OCI-LY3 (cell line): ENCODE measurements at regions not wholly inside any gene's neighbourhood (a gene's known extent, or its start where the extent isn't known, plus 50 kb on each side); places are given as distances from the start of the nearest gene placed in this dataset.

Experiments
- EZH2phosphoT487 ChIP-seq: fragments of 200-600 bp; shearing (Covaris generic); IDR thresholded peaks from 2 replicates; pipeline ENCODE4 v1.6.1; 2018; ENCODE audit warnings: antibody characterized with exemption, mixed run types, low read depth
- TF ChIP-seq, protein P1 (sequence below): fragments of 200-600, 300-600 bp; sonication (generic); IDR thresholded peaks from 2 replicates; pipeline ENCODE4 v1.5.1; 2014; ENCODE audit warnings: antibody characterized with exemption, low read length, low read depth

DNA sequence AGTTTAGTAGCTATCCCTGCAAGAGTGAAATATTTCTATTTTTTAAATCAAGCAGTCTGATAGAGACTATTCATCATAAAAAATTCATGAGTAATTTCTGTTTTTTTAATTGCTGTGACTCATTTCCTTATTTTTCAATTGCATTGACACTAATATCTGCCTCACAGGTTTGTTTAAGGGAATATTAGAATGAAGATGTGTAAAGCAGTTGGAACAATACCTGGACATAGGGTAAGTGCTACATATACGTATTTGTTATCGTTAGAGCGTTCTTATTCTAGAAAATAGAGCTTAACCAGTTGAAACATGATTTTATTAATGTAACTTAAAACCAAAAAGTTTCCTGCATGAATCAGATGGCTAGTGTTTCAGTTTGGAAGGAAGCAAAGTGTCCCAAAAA, 2211.3 kb downstream of the PCDH7 start:
- no peak for TF ChIP-seq EZH2phosphoT487
- TF ChIP-seq, protein P1, sequence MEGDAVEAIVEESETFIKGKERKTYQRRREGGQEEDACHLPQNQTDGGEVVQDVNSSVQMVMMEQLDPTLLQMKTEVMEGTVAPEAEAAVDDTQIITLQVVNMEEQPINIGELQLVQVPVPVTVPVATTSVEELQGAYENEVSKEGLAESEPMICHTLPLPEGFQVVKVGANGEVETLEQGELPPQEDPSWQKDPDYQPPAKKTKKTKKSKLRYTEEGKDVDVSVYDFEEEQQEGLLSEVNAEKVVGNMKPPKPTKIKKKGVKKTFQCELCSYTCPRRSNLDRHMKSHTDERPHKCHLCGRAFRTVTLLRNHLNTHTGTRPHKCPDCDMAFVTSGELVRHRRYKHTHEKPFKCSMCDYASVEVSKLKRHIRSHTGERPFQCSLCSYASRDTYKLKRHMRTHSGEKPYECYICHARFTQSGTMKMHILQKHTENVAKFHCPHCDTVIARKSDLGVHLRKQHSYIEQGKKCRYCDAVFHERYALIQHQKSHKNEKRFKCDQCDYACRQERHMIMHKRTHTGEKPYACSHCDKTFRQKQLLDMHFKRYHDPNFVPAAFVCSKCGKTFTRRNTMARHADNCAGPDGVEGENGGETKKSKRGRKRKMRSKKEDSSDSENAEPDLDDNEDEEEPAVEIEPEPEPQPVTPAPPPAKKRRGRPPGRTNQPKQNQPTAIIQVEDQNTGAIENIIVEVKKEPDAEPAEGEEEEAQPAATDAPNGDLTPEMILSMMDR: no peak
